ENCODE measurements at regions not wholly inside any gene's neighbourhood (a gene's known extent, or its start where the extent isn't known, plus 50 kb on each side); places are given as distances from the start of the nearest gene placed in this dataset.
"Not testable (repeated sequence)": the region's sequence is repeated elsewhere in the genome, so short reads cannot be mapped to it uniquely, and the experiment has no call there.

GRCh38 chrX:14308976-14309375 is 220.4 kb upstream of the GLRA2 start:
- H3K36me3 ChIP-seq (replicated peaks); H3K4me3 ChIP-seq; DNase-seq (ENCODE audit: low spot score in 2 of 2); H3K27me3 ChIP-seq (ENCODE audit: low read depth); H3K4me1 ChIP-seq; H3K9me3 ChIP-seq; in situ Hi-C loops (cut with MboI; ENCODE audit: low sequenced_read_pairs): not testable (repeated sequence)

- no peak overlapping the region for H3K4me3 ChIP-seq
- H3K4me1 ChIP-seq, result no peaks in the 10 kb centered on the region
- H3K36me3 ChIP-seq (replicated peaks), result no peaks in the 10 kb centered on the region
- in situ Hi-C loops (cut with MboI; ENCODE audit: low sequenced_read_pairs), result no loop called here
- H3K9me3 ChIP-seq, result no peaks in the 10 kb centered on the region
- no peaks in the 10 kb centered on the region; the same call in 1 of the 2 replicates for H3K27me3 ChIP-seq (ENCODE audit: low read depth)
- no peak for DNase-seq (ENCODE audit: low spot score in 2 of 2)
Measured at GRCh38 chrX:14303891-14304290, 225.4 kb upstream of the GLRA2 start.

GRCh38 chrX:14302561-14302960 is 226.8 kb upstream of the GLRA2 start:
- H3K4me3 ChIP-seq; H3K4me1 ChIP-seq; in situ Hi-C loops (cut with MboI; ENCODE audit: low sequenced_read_pairs); H3K9me3 ChIP-seq; DNase-seq (ENCODE audit: low spot score in 2 of 2); H3K36me3 ChIP-seq (replicated peaks); H3K27me3 ChIP-seq (ENCODE audit: low read depth): not testable (repeated sequence)

GRCh38 chrX:14300376-14300775 is 229.0 kb upstream of the GLRA2 start:
- no peaks in the 10 kb centered on the region for H3K4me1 ChIP-seq
- DNase-seq (ENCODE audit: low spot score in 2 of 2), result no peak
- no peaks in the 10 kb centered on the region for H3K9me3 ChIP-seq
- no peaks in the 10 kb centered on the region for H3K36me3 ChIP-seq (replicated peaks)
- in situ Hi-C loops (cut with MboI; ENCODE audit: low sequenced_read_pairs), result no loop called here
- no peaks in the 10 kb centered on the region for H3K27me3 ChIP-seq (ENCODE audit: low read depth)
- H3K4me3 ChIP-seq, result no peak overlapping the region

GRCh38 chrX:14295426-14295825 is 233.9 kb upstream of the GLRA2 start:
- H3K4me3 ChIP-seq, result no peak overlapping the region
- no peak for DNase-seq (ENCODE audit: low spot score in 2 of 2)
- in situ Hi-C loops (cut with MboI; ENCODE audit: low sequenced_read_pairs), result no loop called here

GRCh38 chrX:14291666-14292500 is 237.5 kb upstream of the GLRA2 start:
- no peaks in the 10 kb centered on the region for H3K27me3 ChIP-seq (ENCODE audit: low read depth)
- no peaks in the 10 kb centered on the region for H3K4me1 ChIP-seq
- no peak for DNase-seq (ENCODE audit: low spot score in 2 of 2)
- no peaks in the 10 kb centered on the region for H3K36me3 ChIP-seq (replicated peaks)
- in situ Hi-C loops (cut with MboI; ENCODE audit: low sequenced_read_pairs), result no loop called here
- H3K4me3 ChIP-seq, result no peak overlapping the region
- no peaks in the 10 kb centered on the region for H3K9me3 ChIP-seq

More at GRCh38 chrX:14295426-14295825, 233.9 kb upstream of the GLRA2 start:
- no peaks in the 10 kb centered on the region for H3K4me1 ChIP-seq
- H3K27me3 ChIP-seq (ENCODE audit: low read depth), result no peaks in the 10 kb centered on the region
- no peaks in the 10 kb centered on the region for H3K36me3 ChIP-seq (replicated peaks)
- H3K9me3 ChIP-seq, result no peaks in the 10 kb centered on the region

GRCh38 chrX:14290335-14290734 is 239.0 kb upstream of the GLRA2 start:
- Histone ChIP-seq H3K9me3 (no peaks in the 10 kb centered on the region), H3K27me3 (ENCODE audit: low read depth) (no peaks in the 10 kb centered on the region), H3K4me3 (no peak overlapping the region), H3K36me3 (replicated peaks) (no peaks in the 10 kb centered on the region), H3K4me1 (no peaks in the 10 kb centered on the region)
- no peak for DNase-seq (ENCODE audit: low spot score in 2 of 2)
- in situ Hi-C loops (cut with MboI; ENCODE audit: low sequenced_read_pairs), result no loop called here

- Histone ChIP-seq H3K9me3 (no peaks in the 10 kb centered on the region), H3K36me3 (replicated peaks) (no peaks in the 10 kb centered on the region), H3K4me3 (no peak overlapping the region), H3K27me3 (ENCODE audit: low read depth) (no peaks in the 10 kb centered on the region), H3K4me1 (no peaks in the 10 kb centered on the region)
- in situ Hi-C loops (cut with MboI; ENCODE audit: low sequenced_read_pairs), result no loop called here
- DNase-seq (ENCODE audit: low spot score in 2 of 2), result no peak
Measured at GRCh38 chrX:14274691-14275090, 245.0 kb upstream of the GEMIN8 start.

- in situ Hi-C loops (cut with MboI; ENCODE audit: low sequenced_read_pairs), result no loop called here
- Histone ChIP-seq H3K4me3 (no peak overlapping the region), H3K9me3 (no peaks in the 10 kb centered on the region), H3K4me1 (no peaks in the 10 kb centered on the region), H3K36me3 (replicated peaks) (no peaks in the 10 kb centered on the region), H3K27me3 (ENCODE audit: low read depth) (no peaks in the 10 kb centered on the region)
- DNase-seq (ENCODE audit: low spot score in 2 of 2), result no peak
Measured at GRCh38 chrX:14267216-14267615, 237.5 kb upstream of the GEMIN8 start.

GRCh38 chrX:14266705-14267104 is 237.0 kb upstream of the GEMIN8 start:
- Histone ChIP-seq H3K36me3 (replicated peaks) (no peaks in the 10 kb centered on the region), H3K27me3 (ENCODE audit: low read depth) (no peaks in the 10 kb centered on the region), H3K4me3 (no peak overlapping the region), H3K9me3 (no peaks in the 10 kb centered on the region), H3K4me1 (no peaks in the 10 kb centered on the region)
- in situ Hi-C loops (cut with MboI; ENCODE audit: low sequenced_read_pairs), result no loop called here
- no peak for DNase-seq (ENCODE audit: low spot score in 2 of 2)

GRCh38 chrX:14243823-14244222 is 214.1 kb upstream of the GEMIN8 start:
- no peak for DNase-seq (ENCODE audit: low spot score in 2 of 2)
- H3K9me3 ChIP-seq, result no peaks in the 10 kb centered on the region
- in situ Hi-C loops (cut with MboI; ENCODE audit: low sequenced_read_pairs), result no loop called here
- no peak overlapping the region for H3K4me3 ChIP-seq
- no peaks in the 10 kb centered on the region for H3K27me3 ChIP-seq (ENCODE audit: low read depth)
- H3K36me3 ChIP-seq (replicated peaks), result no peaks in the 10 kb centered on the region
- H3K4me1 ChIP-seq, result no peaks in the 10 kb centered on the region

GRCh38 chrX:14235004-14235403 is 205.3 kb upstream of the GEMIN8 start:
- Histone ChIP-seq H3K36me3 (replicated peaks) (no peaks in the 10 kb centered on the region), H3K4me1 (no peaks in the 10 kb centered on the region), H3K27me3 (ENCODE audit: low read depth) (no peaks in the 10 kb centered on the region), H3K4me3 (no peak overlapping the region), H3K9me3 (no peaks in the 10 kb centered on the region)
- in situ Hi-C loops (cut with MboI; ENCODE audit: low sequenced_read_pairs), result no loop called here
- DNase-seq (ENCODE audit: low spot score in 2 of 2), result peak in 1 of 2 experiments; percentile 10

- no peaks in the 10 kb centered on the region for H3K27me3 ChIP-seq (ENCODE audit: low read depth)
- in situ Hi-C loops (cut with MboI; ENCODE audit: low sequenced_read_pairs), result no loop called here
- H3K9me3 ChIP-seq, result no peaks in the 10 kb centered on the region
- no peaks in the 10 kb centered on the region for H3K36me3 ChIP-seq (replicated peaks)
- no peaks in the 10 kb centered on the region for H3K4me1 ChIP-seq
- no peak for DNase-seq (ENCODE audit: low spot score in 2 of 2)
- no peak overlapping the region for H3K4me3 ChIP-seq
Measured at GRCh38 chrX:14232688-14233087, 203.0 kb upstream of the GEMIN8 start.

- in situ Hi-C loops (cut with MboI; ENCODE audit: low sequenced_read_pairs), result no loop called here
- no peak overlapping the region for H3K4me3 ChIP-seq
- no peaks in the 10 kb centered on the region for H3K9me3 ChIP-seq
- H3K4me1 ChIP-seq, result no peaks in the 10 kb centered on the region
- no peaks in the 10 kb centered on the region for H3K36me3 ChIP-seq (replicated peaks)
- no peaks in the 10 kb centered on the region for H3K27me3 ChIP-seq (ENCODE audit: low read depth)
- no peak for DNase-seq (ENCODE audit: low spot score in 2 of 2)
Measured at GRCh38 chrX:14228611-14229010, 198.9 kb upstream of the GEMIN8 start.
